GM18873 (cell line): ENCODE measurements at regions not wholly inside any gene's neighbourhood (a gene's known extent, or its start where the extent isn't known, plus 50 kb on each side); places are given as distances from the start of the nearest gene placed in this dataset.
A peak's percentile ranks its signal among the peaks of the same experiment; 100 is the strongest.
"Not testable (repeated sequence)": the region's sequence is repeated elsewhere in the genome, so short reads cannot be mapped to it uniquely, and the experiment has no call there.

Source experiments
- ATAC-seq: cut with Tn5 transposase; IDR thresholded peaks from one replicate; pipeline ENCODE4 v1.9.1; 2021; ENCODE audit warnings: mild to moderate bottlenecking, moderate library complexity, moderate number of reproducible peaks; ENCODE audit not compliant: unreplicated experiment, low FRiP score

DNA sequence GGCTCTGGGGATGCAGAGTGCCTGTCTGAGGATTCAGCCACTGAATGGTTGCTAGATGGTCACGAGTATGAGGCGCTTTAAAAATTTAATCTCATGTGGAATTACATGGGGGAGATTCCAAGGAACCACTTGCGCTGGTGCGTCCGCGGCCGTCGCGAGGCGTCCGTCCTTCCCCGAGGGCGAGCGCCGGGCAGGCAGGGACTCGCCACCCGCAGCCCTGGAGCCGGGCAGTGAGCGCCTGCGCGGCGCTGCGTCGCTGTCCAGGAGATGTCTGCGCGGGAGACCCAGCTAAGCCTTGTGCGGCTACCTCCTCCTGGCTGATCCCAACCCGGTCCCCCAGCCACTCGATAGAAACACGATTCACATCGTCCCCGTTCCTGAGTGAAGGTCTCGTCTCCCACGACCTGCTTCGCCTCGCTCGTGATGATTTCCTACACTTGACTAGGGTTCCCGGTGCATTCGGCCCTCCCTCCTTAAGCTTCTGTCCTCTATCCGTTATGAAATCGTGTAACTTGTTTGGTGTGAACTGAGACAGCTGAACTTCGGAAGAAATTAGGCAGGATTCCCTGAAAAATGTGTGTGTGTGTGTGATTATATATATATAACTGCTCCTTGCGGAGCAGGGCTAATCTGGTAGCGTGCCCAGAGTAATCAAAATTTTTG is 536.4 kb downstream of the PRIM2 start:
- ATAC-seq = not testable (repeated sequence)

DNA sequence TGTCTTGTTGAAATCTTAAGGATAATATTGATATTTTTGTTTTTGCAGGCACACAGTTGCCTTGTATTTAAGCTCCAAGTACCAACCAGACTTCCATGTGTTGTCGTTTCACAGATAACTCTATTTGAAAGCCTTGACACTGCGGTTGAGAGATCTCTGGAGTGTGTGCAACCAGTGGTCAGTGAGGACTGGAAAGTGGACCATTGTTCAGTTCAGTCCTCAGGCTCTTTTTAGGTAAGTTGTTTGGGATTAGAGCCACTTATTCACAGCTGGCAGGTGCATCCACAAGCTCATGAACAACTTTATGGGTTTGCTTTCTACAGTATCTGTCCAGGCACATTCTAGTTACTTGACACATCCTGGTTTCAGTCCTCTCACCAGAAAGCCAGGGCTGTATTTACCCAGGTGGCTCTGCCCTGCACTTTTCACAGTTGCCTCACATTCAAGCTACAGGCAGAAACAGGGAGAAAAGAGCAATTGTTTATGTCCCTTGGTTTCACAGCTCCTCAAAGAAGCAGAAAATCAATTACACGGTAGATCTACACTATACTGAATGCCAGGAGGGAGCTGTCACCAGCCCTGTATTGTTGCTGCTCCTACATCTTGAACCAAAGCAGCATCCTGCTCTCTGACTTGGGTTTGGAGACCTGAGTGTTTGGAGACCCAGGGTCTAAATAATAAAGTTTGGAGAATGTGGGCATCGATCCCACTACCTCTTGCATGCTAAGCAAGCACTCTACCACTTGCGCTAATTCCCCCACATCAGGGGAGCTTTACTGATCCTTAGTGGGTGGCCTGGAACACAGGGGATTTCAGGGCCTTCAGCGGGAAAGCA is 543.3 kb downstream of the PRIM2 start:
- not testable (repeated sequence) for ATAC-seq

GRCh38 chr6:57870083-57870482 is 552.7 kb downstream of the PRIM2 start:
- not testable (repeated sequence) for ATAC-seq

- ATAC-seq = not testable (repeated sequence)
Observed at GRCh38 chr6:57873424-57873823, 556.0 kb downstream of the PRIM2 start.

DNA sequence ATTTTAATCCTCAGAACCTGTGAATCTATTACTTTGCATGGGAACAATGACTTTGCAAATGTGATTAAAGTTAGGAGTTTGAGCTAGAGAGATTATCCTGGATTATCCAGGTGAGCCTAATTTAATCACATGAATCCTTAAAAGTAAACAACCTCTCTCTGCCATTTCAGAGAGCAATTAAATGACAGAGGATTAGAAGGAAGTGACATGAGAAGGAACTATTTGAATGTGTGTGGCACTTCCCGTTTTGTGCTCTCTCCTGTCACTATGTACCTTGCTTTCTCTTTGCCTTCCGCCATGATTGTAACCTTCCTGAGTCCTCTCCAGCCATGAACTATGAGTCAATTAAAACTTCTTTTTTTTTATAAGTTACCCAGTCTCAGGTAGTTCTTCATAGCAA is 559.2 kb downstream of the PRIM2 start:
- ATAC-seq = not testable (repeated sequence)

DNA sequence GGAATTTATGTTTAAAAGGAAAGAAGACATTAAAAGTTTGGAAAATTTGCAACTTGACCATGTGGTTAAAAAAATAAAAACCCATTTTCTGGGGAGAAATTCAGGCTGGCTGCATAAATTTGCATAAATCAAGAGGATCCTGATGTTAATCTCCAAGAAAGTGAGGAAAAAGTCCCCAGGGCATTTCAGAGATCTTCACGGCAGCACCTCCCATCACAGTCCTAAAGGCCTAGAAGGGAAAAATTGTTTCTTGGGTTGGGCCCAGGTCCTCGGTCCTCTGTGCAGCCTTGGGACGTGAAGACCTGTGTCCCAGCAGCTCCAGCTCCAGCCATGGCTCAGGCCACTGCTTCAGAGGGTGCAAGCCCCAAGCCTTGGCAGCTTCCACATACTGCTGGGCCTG is 560.3 kb downstream of the PRIM2 start:
- not testable (repeated sequence) for ATAC-seq

GRCh38 chr6:57878792-57879191 is 561.4 kb downstream of the PRIM2 start:
- ATAC-seq = not testable (repeated sequence)

- ATAC-seq = peak; percentile 81
Observed at GRCh38 chr6:57898850-57899249, 581.4 kb downstream of the PRIM2 start.

- ATAC-seq = not testable (repeated sequence)
Observed at GRCh38 chr6:57900687-57901399, 583.4 kb downstream of the PRIM2 start.

DNA sequence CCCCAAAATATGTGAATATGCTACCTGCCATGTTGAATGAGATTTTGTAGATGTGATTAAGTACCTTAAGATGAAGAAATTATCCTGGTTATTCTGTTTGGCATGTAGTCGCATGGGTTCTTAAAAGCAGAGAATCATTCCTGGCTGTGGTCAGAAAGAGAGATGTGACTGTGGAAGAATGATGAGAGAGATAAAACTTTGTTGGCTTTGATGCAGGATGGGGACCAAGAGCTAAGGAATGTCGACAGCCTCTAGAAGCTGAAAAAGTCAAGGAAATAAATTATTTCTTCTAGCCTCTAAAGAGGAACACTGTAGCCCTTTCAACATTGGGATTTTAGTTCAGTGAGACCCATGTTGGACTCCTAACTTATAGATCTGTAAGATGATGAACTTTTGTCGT is 584.0 kb downstream of the PRIM2 start:
- ATAC-seq = not testable (repeated sequence)

GRCh38 chr6:57904356-57904755 is 586.9 kb downstream of the PRIM2 start:
- ATAC-seq = not testable (repeated sequence)

DNA sequence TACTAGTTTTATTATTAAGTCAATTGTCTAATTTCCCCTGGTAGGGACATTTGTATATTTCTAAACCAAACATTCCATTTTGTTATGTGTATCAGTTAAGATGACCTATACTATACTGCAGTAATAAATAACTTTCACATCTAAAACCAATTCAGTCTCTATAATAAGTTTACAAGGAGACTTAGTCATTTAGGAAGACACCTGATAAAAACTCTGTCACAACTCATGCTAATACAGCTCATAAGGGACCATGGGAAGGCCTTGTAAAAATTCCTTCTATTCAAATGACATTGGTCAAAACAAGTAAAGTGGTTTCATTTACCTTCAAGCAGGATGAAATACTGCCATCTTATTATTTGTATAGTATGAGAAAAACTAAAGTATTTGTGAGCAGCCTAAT is 597.9 kb downstream of the PRIM2 start:
- not testable (repeated sequence) for ATAC-seq

GRCh38 chr6:57942966-57943365 is 625.5 kb downstream of the PRIM2 start:
- not testable (repeated sequence) for ATAC-seq

DNA sequence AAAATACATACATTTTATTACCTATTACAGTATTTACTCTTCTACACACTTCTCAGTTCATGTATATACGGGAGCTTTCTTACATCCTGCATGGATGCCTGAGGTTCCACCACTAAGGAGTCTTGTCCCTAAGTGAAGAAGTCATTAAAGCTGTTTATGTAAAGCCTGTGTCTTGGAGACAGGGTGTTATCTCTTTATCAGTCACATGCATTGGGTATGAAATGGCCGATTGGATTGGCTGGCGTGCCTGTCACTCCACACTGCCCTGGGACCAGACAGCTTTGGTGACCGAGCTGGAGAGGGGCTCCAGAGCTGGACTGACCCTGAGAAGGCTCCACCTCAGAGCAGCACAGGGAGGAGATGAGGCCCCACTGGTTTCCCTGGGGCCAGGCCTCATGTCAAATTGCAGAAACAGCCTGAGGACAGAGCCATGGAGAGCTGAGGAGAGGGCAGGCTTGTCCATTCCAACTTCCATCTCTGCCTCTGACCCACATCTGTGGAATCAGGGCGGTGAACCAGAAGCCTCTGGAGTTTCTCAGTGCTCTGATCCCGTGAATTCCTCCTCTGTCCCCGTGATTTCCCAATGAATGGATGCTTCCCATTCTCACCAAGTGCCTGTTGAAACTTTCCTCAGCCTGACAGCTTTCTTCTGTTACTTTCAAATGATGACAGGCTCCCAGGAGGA is 628.8 kb downstream of the PRIM2 start:
- ATAC-seq = not testable (repeated sequence)

DNA sequence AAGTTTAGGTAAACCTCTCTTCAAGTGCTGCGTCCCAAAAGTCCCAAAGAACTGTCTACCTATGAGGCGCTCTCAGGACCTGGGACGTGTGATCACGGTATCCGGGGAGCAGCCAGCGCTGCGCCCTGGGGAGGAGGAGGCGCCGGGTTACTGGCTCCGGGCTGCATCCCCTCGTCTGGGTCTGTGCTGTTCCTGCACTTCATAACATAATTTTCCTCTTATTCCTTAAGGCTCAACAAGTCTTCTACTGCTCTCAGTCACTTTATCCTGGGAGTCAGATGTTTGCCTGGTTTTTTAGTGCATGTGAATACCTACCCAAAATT is 629.3 kb downstream of the PRIM2 start:
- ATAC-seq = not testable (repeated sequence)

GRCh38 chr6:57948481-57948880 is 631.1 kb downstream of the PRIM2 start:
- ATAC-seq = not testable (repeated sequence)

- not testable (repeated sequence) for ATAC-seq
Observed at GRCh38 chr6:57950430-57950829, 633.0 kb downstream of the PRIM2 start.

GRCh38 chr6:57966757-57967156 is 649.3 kb downstream of the PRIM2 start:
- ATAC-seq = not testable (repeated sequence)

DNA sequence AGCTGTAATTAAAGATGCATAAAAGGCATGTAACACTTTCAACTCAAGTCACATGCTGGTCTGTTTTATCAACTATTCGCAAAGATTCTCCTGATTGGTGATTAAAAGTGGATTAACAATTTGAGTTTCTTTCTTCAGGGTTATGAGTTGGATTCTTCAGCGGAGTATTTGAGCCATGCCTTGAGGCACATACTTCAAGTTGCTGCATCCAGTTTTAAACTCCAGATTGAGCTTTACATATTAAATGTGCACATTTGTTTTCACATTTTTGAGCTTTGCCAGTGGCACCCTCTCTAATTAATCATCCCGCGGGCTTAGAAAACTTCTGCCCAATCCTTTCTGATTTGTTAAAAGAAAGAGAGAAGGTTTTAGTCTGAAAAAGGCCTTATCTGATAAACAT is 654.5 kb downstream of the PRIM2 start:
- ATAC-seq = not testable (repeated sequence)

DNA sequence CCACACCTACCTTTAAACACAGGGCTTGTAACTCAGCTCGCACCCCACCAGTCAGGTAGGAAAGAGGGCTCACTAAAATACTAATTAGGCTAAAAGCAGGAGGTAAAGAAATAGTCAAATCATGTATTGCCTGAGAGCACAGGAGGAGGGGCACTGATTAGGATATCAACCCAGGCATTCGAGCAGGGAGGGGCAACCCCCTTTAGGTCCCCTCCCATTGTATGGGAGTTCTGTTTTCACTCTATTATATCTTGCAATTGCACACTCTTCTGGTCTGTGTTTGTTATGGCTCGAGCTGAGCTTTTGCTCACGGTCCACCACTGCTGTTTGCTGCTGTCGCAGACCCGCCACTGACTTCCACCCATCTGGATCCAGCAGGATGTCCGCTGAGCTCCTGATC is 657.2 kb downstream of the PRIM2 start:
- ATAC-seq = no peak

GRCh38 chr6:57975127-57975526 is 657.7 kb downstream of the PRIM2 start:
- not testable (repeated sequence) for ATAC-seq
